Adrenal gland (tissue), 5 donors: ENCODE measurements at regions not wholly inside any gene's neighbourhood (a gene's known extent, or its start where the extent isn't known, plus 50 kb on each side); places are given as distances from the start of the nearest gene placed in this dataset.
"Not testable (repeated sequence)": the region's sequence is repeated elsewhere in the genome, so short reads cannot be mapped to it uniquely, and the experiment has no call there.

Experiments used
- CTCF ChIP-seq, 6 experiments: fragments of 450-650 bp in 4 of 6; fragments of 200-600 bp in 2 of 6; sonication (generic) in 1 of 6; IDR thresholded peaks; 1 replicate in 5 of 6; 2 replicates in 1 of 6; pipeline versions ENCODE4 v1.5.1 to v1.8.0; 2016 to 2021; ENCODE audit warnings: antibody characterized with exemption in 6 of 6, mild to moderate bottlenecking in 2 of 6, moderate library complexity in 1 of 6
- POLR2A ChIP-seq, 2 donors: fragments of 450-650 bp; IDR thresholded peaks; one replicate each; pipeline ENCODE4 v1.6.1; 2017; ENCODE audit warnings: antibody characterized with exemption in 2 of 2, mild to moderate bottlenecking in 2 of 2, moderate library complexity in 1 of 2
- donor health status: DM: no; HTN: no; CAD: no.

- TF ChIP-seq POLR2A, CTCF (IDR thresholded peaks at IDR 0.05): not testable (repeated sequence)
Observed at GRCh38 chr7:73147681-73148080, 61.8 kb upstream of the SPDYE9 start.
